ENCODE measurements at regions not wholly inside any gene's neighbourhood (a gene's known extent, or its start where the extent isn't known, plus 50 kb on each side); places are given as distances from the start of the nearest gene placed in this dataset. TPM values are rescaled to one million over a fixed set of nuclear protein-coding genes. Genes with fewer than 3 reads are reported as not detected.
"Not testable (repeated sequence)": the region's sequence is repeated elsewhere in the genome, so short reads cannot be mapped to it uniquely, and the experiment has no call there.

- DNase-seq (no peak), ATAC-seq (no peak)
- H3K27me3 Mint-ChIP-seq, result no peaks in the 10 kb centered on the region
- H3K27ac Mint-ChIP-seq, result no peak overlapping the region
- CTCF ChIA-PET, result no interaction called here
- no peaks in the 10 kb centered on the region for H3K36me3 Mint-ChIP-seq
- no peak overlapping the region for H3K4me3 Mint-ChIP-seq
- no peaks in the 10 kb centered on the region for H3K9me3 Mint-ChIP-seq (ENCODE audit: low read depth)
- H3K4me1 Mint-ChIP-seq, result no peaks in the 10 kb centered on the region
Measured at GRCh38 chr4:170167678-170168077, 77.9 kb upstream of the AADAT start.

- H3K4me3 Mint-ChIP-seq; H3K9me3 Mint-ChIP-seq (ENCODE audit: low read depth); CTCF ChIA-PET; H3K36me3 Mint-ChIP-seq; ATAC-seq; H3K27ac Mint-ChIP-seq; H3K27me3 Mint-ChIP-seq; DNase-seq; H3K4me1 Mint-ChIP-seq: not testable (repeated sequence)
Measured at GRCh38 chr4:170166193-170166592, 76.4 kb upstream of the AADAT start.

- Mint-ChIP-seq H3K4me3 (no peak overlapping the region), H3K9me3 (ENCODE audit: low read depth) (no peaks in the 10 kb centered on the region), H3K27me3 (no peaks in the 10 kb centered on the region), H3K36me3 (no peaks in the 10 kb centered on the region), H3K4me1 (no peaks in the 10 kb centered on the region), H3K27ac (no peak overlapping the region)
- DNase-seq (no peak), ATAC-seq (no peak)
- CTCF ChIA-PET, result no interaction called here
Measured at GRCh38 chr4:170162416-170162815, 72.7 kb upstream of the AADAT start.

- CTCF ChIA-PET, result no interaction called here
- Mint-ChIP-seq H3K27ac (no peak overlapping the region), H3K27me3 (no peaks in the 10 kb centered on the region), H3K9me3 (ENCODE audit: low read depth) (peaks cover 2% of the 10 kb centered on the region), H3K36me3 (no peaks in the 10 kb centered on the region), H3K4me1 (no peaks in the 10 kb centered on the region), H3K4me3 (no peak overlapping the region)
- DNase-seq (no peak), ATAC-seq (no peak)
Measured at GRCh38 chr4:170157670-170158069, 67.9 kb upstream of the AADAT start.

- DNase-seq (no peak), ATAC-seq (no peak)
- CTCF ChIA-PET, result no interaction called here
- H3K27ac Mint-ChIP-seq, result no peak overlapping the region
- H3K9me3 Mint-ChIP-seq (ENCODE audit: low read depth), result no peaks in the 10 kb centered on the region
- H3K4me3 Mint-ChIP-seq, result no peak overlapping the region
- H3K27me3 Mint-ChIP-seq, result no peaks in the 10 kb centered on the region
- no peaks in the 10 kb centered on the region for H3K36me3 Mint-ChIP-seq
- no peaks in the 10 kb centered on the region for H3K4me1 Mint-ChIP-seq
Measured at GRCh38 chr4:170145120-170145519, 55.4 kb upstream of the AADAT start.

- ATAC-seq, result no peak
- Mint-ChIP-seq H3K27ac (no peak overlapping the region), H3K36me3 (no peaks in the 10 kb centered on the region), H3K4me1 (peaks cover 2% of the 10 kb centered on the region), H3K9me3 (ENCODE audit: low read depth) (no peaks in the 10 kb centered on the region), H3K4me3 (no peak overlapping the region), H3K27me3 (peaks cover 2% of the 10 kb centered on the region)
- no peak for DNase-seq
- CTCF ChIA-PET, result no interaction called here
Measured at GRCh38 chr4:170139764-170140163, 50.0 kb upstream of the AADAT start.

Small RNA genes in the stretch of these regions (microRNA-seq; reads per million reads assigned to microRNA genes)
- not detected for gene MIR6082
